Mucosa of descending colon (tissue), 3 donors: ENCODE measurements at regions not wholly inside any gene's neighbourhood (a gene's known extent, or its start where the extent isn't known, plus 50 kb on each side); places are given as distances from the start of the nearest gene placed in this dataset.
A peak's percentile ranks its signal among the peaks of the same experiment; 100 is the strongest.

Source experiments
- ATAC-seq: fragments of 200-7000 bp; cut with Tn5 transposase; one replicate; pipeline ENCODE4 v1.9.1; 2020; ENCODE audit warnings: mild to moderate bottlenecking, moderate library complexity
- DNase-seq, 3 donors: peaks; one replicate each; pipeline ENCODE4 v3.0.0-alpha.2; 2020
- H3K36me3 ChIP-seq: fragments of 200-600 bp; one replicate; pipeline ENCODE4 v1.8.0; 2021; ENCODE audit warnings: low read depth, mild to moderate bottlenecking
- H3K4me1 ChIP-seq: fragments of 200-600 bp; one replicate; pipeline ENCODE4 v1.8.0; 2021; ENCODE audit warnings: low read depth, mild to moderate bottlenecking
- H3K4me3 ChIP-seq: fragments of 200-600 bp; one replicate; pipeline ENCODE4 v1.8.0; 2021; ENCODE audit warnings: mild to moderate bottlenecking
- H3K9me3 ChIP-seq: fragments of 200-600 bp; one replicate; pipeline ENCODE4 v1.8.0; 2021; ENCODE audit warnings: mild to moderate bottlenecking
- CTCF ChIP-seq: fragments of 200-600 bp; IDR thresholded peaks from one replicate; pipeline ENCODE4 v1.8.0; 2022; ENCODE audit warnings: antibody characterized with exemption, mild to moderate bottlenecking
- intact Hi-C, 2 donors: fragments of 100-400 bp; cut with DNase I in 1 of 2; cut with micrococcal nuclease in 1 of 2; formaldehyde crosslinking; loops; one replicate each; pipeline versions ENCODE4 v1.11.0 to v1.11.1; 2022; cut with DNase I, micrococcal nuclease
- donor health status: DM: no; HTN: no; CAD: no; lungs with moderate emphysema.
- donor health status: DM: no; HTN: no; CAD: no.
- donor health status: DM: no; HTN: yes; CAD: no.

- DNase-seq (no peak), ATAC-seq (no peak)
Measured at GRCh38 chr10:125554016-125554703, 128.8 kb downstream of the TEX36 start.

GRCh38 chr10:125553091-125553490 is 129.9 kb downstream of the TEX36 start:
- TF ChIP-seq CTCF: no peak
- ATAC-seq (no peak), DNase-seq (no peak)
- Histone ChIP-seq H3K9me3 (no peaks in the 10 kb centered on the region), H3K4me1 (no peaks in the 10 kb centered on the region), H3K36me3 (no peaks in the 10 kb centered on the region), H3K4me3 (no peak overlapping the region)
- intact Hi-C loops: no loop called here

More at GRCh38 chr10:125554016-125554703, 128.8 kb downstream of the TEX36 start:
- Histone ChIP-seq H3K4me1 (no peaks in the 10 kb centered on the region), H3K4me3 (no peak overlapping the region), H3K9me3 (no peaks in the 10 kb centered on the region), H3K36me3 (no peaks in the 10 kb centered on the region)
- no peak for TF ChIP-seq CTCF
- intact Hi-C loops: no loop called here

GRCh38 chr10:125551247-125551646 is 131.7 kb downstream of the TEX36 start:
- no peak for TF ChIP-seq CTCF
- H3K36me3 ChIP-seq: no peaks in the 10 kb centered on the region
- intact Hi-C loops: no loop called here
- DNase-seq (no peak), ATAC-seq (no peak)
- no peak overlapping the region for H3K4me3 ChIP-seq
- H3K4me1 ChIP-seq: no peaks in the 10 kb centered on the region
- H3K9me3 ChIP-seq: no peaks in the 10 kb centered on the region

- ATAC-seq: no peak
- Histone ChIP-seq H3K4me3 (no peak overlapping the region), H3K9me3 (no peaks in the 10 kb centered on the region), H3K36me3 (no peaks in the 10 kb centered on the region), H3K4me1 (no peaks in the 10 kb centered on the region)
- no peak for TF ChIP-seq CTCF
- DNase-seq: no peak
- intact Hi-C loops: no loop called here
Measured at GRCh38 chr10:125550362-125550761, 132.6 kb downstream of the TEX36 start.

GRCh38 chr10:125549653-125550052 is 133.3 kb downstream of the TEX36 start:
- DNase-seq: no peak
- no peak overlapping the region for H3K4me3 ChIP-seq
- H3K9me3 ChIP-seq: no peaks in the 10 kb centered on the region
- no peaks in the 10 kb centered on the region for H3K4me1 ChIP-seq
- ATAC-seq: peak; percentile 40
- no peaks in the 10 kb centered on the region for H3K36me3 ChIP-seq
- intact Hi-C loops: no loop called here
- no peak for TF ChIP-seq CTCF

- no peak for DNase-seq
- no peaks in the 10 kb centered on the region for H3K36me3 ChIP-seq
- intact Hi-C loops: no loop called here
- ATAC-seq: no peak
- TF ChIP-seq CTCF: no peak
- no peak overlapping the region for H3K4me3 ChIP-seq
- H3K4me1 ChIP-seq: no peaks in the 10 kb centered on the region
- no peaks in the 10 kb centered on the region for H3K9me3 ChIP-seq
Measured at GRCh38 chr10:125548878-125549277, 134.1 kb downstream of the TEX36 start.
